K562 (cell line): ENCODE measurements at regions not wholly inside any gene's neighbourhood (a gene's known extent, or its start where the extent isn't known, plus 50 kb on each side); places are given as distances from the start of the nearest gene placed in this dataset.

ENCODE experiments used
- ARID2 ChIP-seq: fragments of 450-650 bp; IDR thresholded peaks from 2 replicates; pipeline ENCODE4 v1.6.1; 2017; ENCODE audit warnings: antibody characterized with exemption, mild to moderate bottlenecking
- BRF1 ChIP-seq: IDR thresholded peaks from 3 replicates; pipeline ENCODE4 v1.6.1; 2011; ENCODE audit warnings: borderline replicate concordance, mild to moderate bottlenecking; ENCODE audit not compliant: insufficient read length; ENCODE audit errors: extremely low read depth
- ERF ChIP-seq: fragments of 450-650 bp; formaldehyde crosslinking; IDR thresholded peaks from 2 replicates; pipeline ENCODE4 v1.4.0; 2020; ENCODE audit warnings: mild to moderate bottlenecking, mixed read lengths
- FOXK1 ChIP-seq: sonication (generic); formaldehyde crosslinking; IDR thresholded peaks from 2 replicates; pipeline ENCODE4 v1.8.0; 2022; ENCODE audit warnings: missing genetic modification reagents, mild to moderate bottlenecking, borderline replicate concordance
- HNRNPH1 ChIP-seq: fragments of 200-400 bp; formaldehyde crosslinking; optimal IDR thresholded peaks from 2 replicates; pipeline ENCODE3; 2017; ENCODE audit warnings: low read depth, mild to moderate bottlenecking, low read length, moderate library complexity
- LEF1 ChIP-seq: fragments of 450-650 bp; IDR thresholded peaks from 2 replicates; pipeline ENCODE4 v1.6.1; 2016; ENCODE audit warnings: mild to moderate bottlenecking
- MEF2D ChIP-seq: conservative IDR thresholded peaks from 2 replicates; pipeline ENCODE4 v1.6.1; 2016; ENCODE audit warnings: low read depth, missing genetic modification characterization, missing compliant biosample characterization
- NONO ChIP-seq, 2 experiments: fragments of 200-400 bp in 1 of 2; fragments of 450-650 bp in 1 of 2; formaldehyde crosslinking in 1 of 2; IDR thresholded peaks; 2 replicates each; pipeline ENCODE4 v1.6.1; 2017; ENCODE audit warnings: low read depth in 2 of 2, mild to moderate bottlenecking in 2 of 2, moderate library complexity in 2 of 2, low read length in 1 of 2
- RUNX1 ChIP-seq: sonication (generic); IDR thresholded peaks from 2 replicates; pipeline ENCODE4 v1.6.1; 2016; ENCODE audit warnings: antibody characterized with exemption, low read depth
- TCF3 ChIP-seq: sonication (generic); formaldehyde crosslinking; IDR thresholded peaks from 2 replicates; pipeline ENCODE4 v1.4.0; 2020; ENCODE audit warnings: mild to moderate bottlenecking, missing genetic modification reagents
- TCF7L2 ChIP-seq: fragments of 150-350 bp; IDR thresholded peaks from 2 replicates; pipeline ENCODE4 v1.6.1; 2016; ENCODE audit warnings: low read depth, mild to moderate bottlenecking, low read length, moderate library complexity
- YY1 ChIP-seq, 3 experiments: IDR thresholded peaks; 2 replicates each; pipeline ENCODE4 v1.6.1; 2011; ENCODE audit warnings: low read length in 2 of 3, mild to moderate bottlenecking in 2 of 3, moderate library complexity in 2 of 3, borderline replicate concordance in 1 of 3, control low read depth in 1 of 3, low read depth in 1 of 3; ENCODE audit not compliant: insufficient read depth in 3 of 3, insufficient replicate concordance in 2 of 3, control insufficient read depth in 1 of 3, insufficient read length in 1 of 3; ENCODE audit errors: extremely low read depth in 1 of 3
- ZBTB1 ChIP-seq: sonication (generic); formaldehyde crosslinking; IDR thresholded peaks from 2 replicates; pipeline ENCODE4 v1.8.1; 2023; ENCODE audit warnings: missing genetic modification reagents, low read depth, mild to moderate bottlenecking, borderline replicate concordance
- ZNF586 ChIP-seq: fragments of 450-650 bp; formaldehyde crosslinking; conservative IDR thresholded peaks from 2 replicates; pipeline ENCODE4 v1.4.0; 2020; ENCODE audit warnings: mild to moderate bottlenecking, moderate library complexity
- ZNF707 ChIP-seq: fragments of 250-450 bp; sonication (Bioruptor Pico); conservative IDR thresholded peaks from 2 replicates; pipeline ENCODE4 v1.8.0; 2022; ENCODE audit warnings: inconsistent platforms, mild to moderate bottlenecking, moderate library complexity
- TF ChIP-seq, protein P1 (sequence below): fragments of 250-450 bp; sonication (Bioruptor Pico); IDR thresholded peaks from 2 replicates; pipeline ENCODE4 v1.4.0; 2020
- TF ChIP-seq, protein P2 (sequence below), 2 experiments: fragments of 200-800 bp in 1 of 2; sonication (Bioruptor generic) in 1 of 2; sonication (generic) in 1 of 2; formaldehyde crosslinking in 1 of 2; IDR thresholded peaks in 1 of 2; conservative IDR thresholded peaks in 1 of 2; 2 replicates each; pipeline versions ENCODE4 v1.5.0 to v1.6.1; 2016 to 2020; ENCODE audit warnings: missing compliant biosample characterization in 1 of 2, missing genetic modification characterization in 1 of 2, missing genetic modification reagents in 1 of 2
- TF ChIP-seq, protein P3 (sequence below): fragments of 250-450 bp; sonication (Bioruptor Pico); IDR thresholded peaks from 2 replicates; pipeline ENCODE4 v1.8.0; 2022; ENCODE audit warnings: inconsistent platforms, mild to moderate bottlenecking, moderate library complexity, borderline replicate concordance

DNA sequence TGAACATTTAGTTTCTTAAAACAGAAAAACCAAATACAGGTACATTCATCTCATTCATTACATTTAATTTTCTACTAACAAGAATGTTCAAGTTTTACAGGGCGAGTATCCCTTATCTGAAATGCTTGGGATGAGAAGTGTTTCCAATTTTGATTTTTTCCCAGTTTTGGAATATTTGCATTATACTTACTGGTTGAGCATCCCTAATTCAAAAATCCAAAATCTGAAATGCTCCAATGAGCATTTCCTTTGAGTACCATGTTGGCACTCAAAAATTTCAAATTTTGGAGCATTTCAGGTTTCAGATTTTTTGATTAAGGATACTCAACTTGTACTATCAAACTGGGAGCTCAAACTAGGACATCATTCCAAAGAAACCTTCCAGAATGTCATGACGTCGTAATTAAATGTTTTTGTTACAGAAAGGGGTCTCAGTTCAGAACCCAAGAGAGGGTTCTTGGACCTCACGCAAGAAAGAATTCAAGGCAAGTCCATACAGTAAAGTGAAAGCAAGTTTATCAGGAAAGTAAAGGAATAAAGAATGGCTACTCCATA lies 90.8 kb upstream of the PIK3CG start (continued):
- TF ChIP-seq, protein P1, sequence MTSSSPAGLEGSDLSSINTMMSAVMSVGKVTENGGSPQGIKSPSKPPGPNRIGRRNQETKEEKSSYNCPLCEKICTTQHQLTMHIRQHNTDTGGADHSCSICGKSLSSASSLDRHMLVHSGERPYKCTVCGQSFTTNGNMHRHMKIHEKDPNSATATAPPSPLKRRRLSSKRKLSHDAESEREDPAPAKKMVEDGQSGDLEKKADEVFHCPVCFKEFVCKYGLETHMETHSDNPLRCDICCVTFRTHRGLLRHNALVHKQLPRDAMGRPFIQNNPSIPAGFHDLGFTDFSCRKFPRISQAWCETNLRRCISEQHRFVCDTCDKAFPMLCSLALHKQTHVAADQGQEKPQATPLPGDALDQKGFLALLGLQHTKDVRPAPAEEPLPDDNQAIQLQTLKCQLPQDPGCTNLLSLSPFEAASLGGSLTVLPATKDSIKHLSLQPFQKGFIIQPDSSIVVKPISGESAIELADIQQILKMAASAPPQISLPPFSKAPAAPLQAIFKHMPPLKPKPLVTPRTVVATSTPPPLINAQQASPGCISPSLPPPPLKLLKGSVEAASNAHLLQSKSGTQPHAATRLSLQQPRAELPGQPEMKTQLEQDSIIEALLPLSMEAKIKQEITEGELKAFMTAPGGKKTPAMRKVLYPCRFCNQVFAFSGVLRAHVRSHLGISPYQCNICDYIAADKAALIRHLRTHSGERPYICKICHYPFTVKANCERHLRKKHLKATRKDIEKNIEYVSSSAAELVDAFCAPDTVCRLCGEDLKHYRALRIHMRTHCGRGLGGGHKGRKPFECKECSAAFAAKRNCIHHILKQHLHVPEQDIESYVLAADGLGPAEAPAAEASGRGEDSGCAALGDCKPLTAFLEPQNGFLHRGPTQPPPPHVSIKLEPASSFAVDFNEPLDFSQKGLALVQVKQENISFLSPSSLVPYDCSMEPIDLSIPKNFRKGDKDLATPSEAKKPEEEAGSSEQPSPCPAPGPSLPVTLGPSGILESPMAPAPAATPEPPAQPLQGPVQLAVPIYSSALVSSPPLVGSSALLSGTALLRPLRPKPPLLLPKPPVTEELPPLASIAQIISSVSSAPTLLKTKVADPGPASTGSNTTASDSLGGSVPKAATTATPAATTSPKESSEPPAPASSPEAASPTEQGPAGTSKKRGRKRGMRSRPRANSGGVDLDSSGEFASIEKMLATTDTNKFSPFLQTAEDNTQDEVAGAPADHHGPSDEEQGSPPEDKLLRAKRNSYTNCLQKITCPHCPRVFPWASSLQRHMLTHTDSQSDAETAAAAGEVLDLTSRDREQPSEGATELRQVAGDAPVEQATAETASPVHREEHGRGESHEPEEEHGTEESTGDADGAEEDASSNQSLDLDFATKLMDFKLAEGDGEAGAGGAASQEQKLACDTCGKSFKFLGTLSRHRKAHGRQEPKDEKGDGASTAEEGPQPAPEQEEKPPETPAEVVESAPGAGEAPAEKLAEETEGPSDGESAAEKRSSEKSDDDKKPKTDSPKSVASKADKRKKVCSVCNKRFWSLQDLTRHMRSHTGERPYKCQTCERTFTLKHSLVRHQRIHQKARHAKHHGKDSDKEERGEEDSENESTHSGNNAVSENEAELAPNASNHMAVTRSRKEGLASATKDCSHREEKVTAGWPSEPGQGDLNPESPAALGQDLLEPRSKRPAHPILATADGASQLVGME (CRISPR knock-in tag): peak; percentile 56; the same call in 1 of the 2 replicates
- TF ChIP-seq FOXK1 (CRISPR knock-in tag) (no peak), MEF2D (peak; percentile 47; the same call in 1 of the 2 replicates), TCF7L2 (no peak), ERF (peak; percentile 94), TCF3 (CRISPR knock-in tag) (no peak), ZBTB1 (no peak), ZNF586 (CRISPR knock-in tag) (0 out of 2 replicates have a peak, but pooled peaks have one; percentile 59), ZNF707 (CRISPR knock-in tag) (0 out of 2 replicates have a peak, but pooled peaks have one; percentile 46), ARID2 (no peak), RUNX1 (no peak), BRF1 (no peak), YY1 (IDR thresholded peaks at IDR 0.05; ENCODE audit: borderline replicate concordance in 1 of 3, control insufficient read depth in 1 of 3, extremely low read depth in 1 of 3, insufficient read depth in 3 of 3, insufficient read length in 1 of 3, insufficient replicate concordance in 2 of 3, low read depth in 1 of 3, low read length in 2 of 3) (no peak), LEF1 (no peak), HNRNPH1 (no peak), NONO (IDR thresholded peaks at IDR 0.05; ENCODE audit: low read depth in 2 of 2, low read length in 1 of 2) (no peak)
- TF ChIP-seq, protein P2, sequence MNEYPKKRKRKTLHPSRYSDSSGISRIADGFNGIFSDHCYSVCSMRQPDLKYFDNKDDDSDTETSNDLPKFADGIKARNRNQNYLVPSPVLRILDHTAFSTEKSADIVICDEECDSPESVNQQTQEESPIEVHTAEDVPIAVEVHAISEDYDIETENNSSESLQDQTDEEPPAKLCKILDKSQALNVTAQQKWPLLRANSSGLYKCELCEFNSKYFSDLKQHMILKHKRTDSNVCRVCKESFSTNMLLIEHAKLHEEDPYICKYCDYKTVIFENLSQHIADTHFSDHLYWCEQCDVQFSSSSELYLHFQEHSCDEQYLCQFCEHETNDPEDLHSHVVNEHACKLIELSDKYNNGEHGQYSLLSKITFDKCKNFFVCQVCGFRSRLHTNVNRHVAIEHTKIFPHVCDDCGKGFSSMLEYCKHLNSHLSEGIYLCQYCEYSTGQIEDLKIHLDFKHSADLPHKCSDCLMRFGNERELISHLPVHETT (CRISPR knock-in tag; conservative IDR thresholded peaks at IDR 0.05 in 1 of 2, IDR thresholded peaks at IDR 0.05 in 1 of 2): no peak
- TF ChIP-seq, protein P3, sequence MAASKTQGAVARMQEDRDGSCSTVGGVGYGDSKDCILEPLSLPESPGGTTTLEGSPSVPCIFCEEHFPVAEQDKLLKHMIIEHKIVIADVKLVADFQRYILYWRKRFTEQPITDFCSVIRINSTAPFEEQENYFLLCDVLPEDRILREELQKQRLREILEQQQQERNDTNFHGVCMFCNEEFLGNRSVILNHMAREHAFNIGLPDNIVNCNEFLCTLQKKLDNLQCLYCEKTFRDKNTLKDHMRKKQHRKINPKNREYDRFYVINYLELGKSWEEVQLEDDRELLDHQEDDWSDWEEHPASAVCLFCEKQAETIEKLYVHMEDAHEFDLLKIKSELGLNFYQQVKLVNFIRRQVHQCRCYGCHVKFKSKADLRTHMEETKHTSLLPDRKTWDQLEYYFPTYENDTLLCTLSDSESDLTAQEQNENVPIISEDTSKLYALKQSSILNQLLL (CRISPR knock-in tag): no peak
